GM19468 (cell line): ENCODE measurements at regions not wholly inside any gene's neighbourhood (a gene's known extent, or its start where the extent isn't known, plus 50 kb on each side); places are given as distances from the start of the nearest gene placed in this dataset.

ENCODE experiments used
- ATAC-seq: cut with Tn5 transposase; IDR thresholded peaks from one replicate; pipeline ENCODE4 v1.9.1; 2021; ENCODE audit warnings: mild to moderate bottlenecking, moderate library complexity, moderate number of reproducible peaks; ENCODE audit not compliant: unreplicated experiment; ENCODE audit errors: extremely low read depth

DNA sequence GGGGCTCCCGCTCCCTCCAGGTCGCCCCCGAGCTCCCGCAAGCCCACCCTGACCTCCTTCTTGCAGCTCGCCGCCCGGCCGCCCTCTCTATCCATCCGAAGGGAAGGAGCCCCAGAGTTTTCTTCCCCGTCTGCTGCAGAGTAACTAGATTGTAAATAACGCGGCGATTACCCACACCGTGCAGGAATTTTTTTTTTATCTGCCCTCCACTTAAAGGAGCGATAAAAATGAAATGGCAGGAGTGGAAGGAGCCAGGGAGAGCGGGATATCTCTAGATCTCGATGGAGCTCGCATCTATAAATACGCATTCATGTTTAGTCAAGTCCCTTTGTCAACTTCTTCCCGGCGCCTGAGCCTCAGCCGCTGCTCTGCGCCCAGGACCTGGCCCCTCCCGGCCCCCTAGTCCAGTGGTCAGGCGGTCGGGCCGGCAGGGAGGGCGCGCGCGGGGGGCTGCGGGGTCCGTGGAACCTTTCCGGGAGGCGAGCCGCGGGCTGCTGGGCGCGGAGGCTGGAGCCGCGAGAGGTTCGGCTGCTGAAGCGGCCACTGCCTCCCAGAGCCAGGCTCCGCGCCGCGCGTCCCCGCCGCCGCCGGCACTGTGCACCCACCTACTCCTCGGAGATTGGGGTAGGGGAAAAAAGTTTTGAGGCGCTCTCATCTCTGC lies 386.0 kb downstream of the BCAT1 start:
- no peak for ATAC-seq

DNA sequence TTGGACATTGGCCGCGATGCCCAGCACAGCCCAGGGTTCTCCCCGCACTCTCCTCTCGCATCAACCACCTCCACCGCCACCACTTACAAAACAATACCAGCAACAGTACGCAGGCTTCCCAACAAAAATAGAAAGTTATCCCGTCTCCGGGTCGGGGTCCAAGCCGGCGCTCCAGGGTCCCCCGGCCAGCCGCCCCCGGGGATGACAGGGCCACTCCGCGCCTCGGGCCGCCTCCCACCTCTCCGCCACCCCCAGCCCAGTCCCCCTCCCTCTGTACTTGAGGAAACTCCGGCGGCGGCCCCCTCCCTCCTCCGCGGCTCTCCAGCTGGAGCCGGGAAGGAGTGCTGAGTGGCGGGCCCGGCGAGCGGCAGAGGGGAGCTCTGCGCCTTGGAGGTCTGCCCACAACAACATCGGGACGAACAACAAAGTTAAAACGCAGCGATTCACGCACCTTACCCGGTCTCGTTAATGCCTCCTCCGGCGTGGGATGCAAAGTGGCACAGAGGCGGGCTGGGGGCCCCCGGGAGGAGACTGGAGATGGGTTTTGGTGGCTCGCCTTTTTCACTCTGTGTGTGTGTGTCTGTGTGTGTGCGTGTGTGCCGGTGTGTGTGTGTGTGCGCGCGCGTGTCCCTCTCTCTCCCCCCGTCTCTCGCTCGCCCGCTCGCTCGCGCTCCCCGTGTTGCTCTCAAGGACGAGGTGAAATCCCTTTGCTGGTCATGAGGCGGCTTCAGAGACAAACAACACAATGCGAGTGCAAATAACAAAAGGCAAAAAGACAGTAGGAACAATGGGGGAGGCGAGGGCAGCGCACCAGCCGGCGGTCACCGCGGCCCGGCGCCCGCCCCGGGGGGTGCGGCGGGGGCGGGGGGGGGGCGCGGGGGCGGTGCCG lies 386.8 kb downstream of the BCAT1 start:
- ATAC-seq = no peak

DNA sequence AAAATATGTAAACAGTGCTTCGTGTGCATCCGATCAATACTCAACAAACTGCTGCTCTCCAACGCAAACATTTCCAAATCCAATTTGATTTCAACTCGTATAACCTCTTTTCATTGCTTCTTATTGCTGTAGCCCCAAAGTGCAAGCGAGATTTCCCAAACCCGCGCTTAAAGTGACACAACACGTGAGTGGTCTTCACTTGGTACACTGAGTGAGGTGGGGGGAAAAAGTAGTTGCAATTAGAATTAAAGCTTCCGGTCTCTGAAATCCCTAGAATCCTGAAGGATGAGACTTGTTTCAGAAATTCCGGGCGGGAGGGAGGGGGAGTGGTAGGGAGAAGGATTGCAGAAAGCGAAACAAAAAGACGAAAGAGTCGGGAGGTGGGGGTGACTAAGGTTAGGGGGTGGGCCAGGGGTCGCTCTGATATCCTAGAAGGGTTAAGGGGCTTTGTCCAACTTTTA lies 387.5 kb downstream of the BCAT1 start:
- ATAC-seq = no peak

DNA sequence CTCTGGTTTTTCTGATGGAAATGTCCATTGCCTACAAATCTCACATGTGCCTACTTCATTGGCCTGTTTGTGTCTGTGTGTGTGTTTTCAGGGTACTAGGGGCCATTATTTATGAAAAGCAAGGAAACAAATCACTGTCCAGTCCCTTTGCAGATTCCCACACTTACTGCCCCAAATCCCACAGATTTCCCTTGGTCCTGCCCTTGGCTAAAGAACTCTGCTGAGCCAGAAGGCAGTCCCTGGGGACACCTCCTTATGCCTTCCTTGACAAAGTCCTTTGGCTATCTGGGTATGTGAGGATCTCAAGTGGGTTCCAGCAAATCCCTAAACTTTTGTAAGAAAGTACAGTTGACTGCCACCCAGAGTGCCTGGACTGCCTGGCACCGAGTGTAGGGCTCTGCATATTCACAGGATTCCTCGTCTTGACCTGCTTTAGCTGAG lies 388.1 kb downstream of the BCAT1 start:
- ATAC-seq = no peak

DNA sequence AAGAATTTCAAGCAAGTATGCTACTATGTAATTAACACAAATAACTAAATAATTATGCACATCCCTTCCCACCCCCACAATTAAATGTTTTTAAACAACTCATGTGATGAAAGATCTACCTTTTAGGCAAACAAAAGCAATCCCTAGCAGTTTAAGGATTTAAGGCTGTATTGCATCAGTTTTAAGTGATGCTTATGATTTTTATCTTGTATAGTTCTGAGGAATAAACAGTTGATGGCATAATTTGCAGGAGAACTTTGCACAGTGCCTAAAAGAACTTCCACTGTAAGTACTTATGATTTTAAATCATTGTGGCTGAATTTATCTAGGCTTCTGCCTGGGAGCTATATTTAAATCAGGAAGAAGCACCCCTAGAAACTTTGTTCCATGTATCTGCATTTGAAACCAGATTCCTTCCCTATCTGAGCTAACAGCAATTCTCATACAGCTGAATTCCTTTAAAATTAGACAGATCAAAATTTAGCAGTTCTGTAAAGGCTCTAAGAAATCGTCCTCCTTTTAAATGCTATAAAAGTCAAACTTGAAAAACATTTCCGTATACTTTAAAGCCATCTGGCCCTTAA lies 388.6 kb downstream of the BCAT1 start:
- no peak for ATAC-seq

DNA sequence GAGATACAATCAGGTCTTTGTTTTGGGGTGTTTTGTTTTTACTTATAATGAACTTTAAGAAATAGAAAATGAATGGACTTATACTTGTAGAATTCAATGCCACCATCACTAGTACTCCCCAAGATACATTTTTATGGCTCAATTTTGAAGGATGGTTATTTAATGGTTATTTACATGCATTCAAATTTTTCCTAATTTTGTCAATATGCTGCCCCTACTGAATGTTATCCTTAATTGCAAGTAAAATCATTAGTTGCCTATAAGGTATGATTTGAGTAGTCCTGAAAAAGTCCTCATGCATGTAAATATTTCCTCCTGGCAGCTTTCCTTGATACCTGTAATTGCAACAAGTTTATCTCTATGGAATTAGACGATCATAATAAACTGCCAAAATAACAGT lies 391.2 kb downstream of the BCAT1 start:
- no peak for ATAC-seq

DNA sequence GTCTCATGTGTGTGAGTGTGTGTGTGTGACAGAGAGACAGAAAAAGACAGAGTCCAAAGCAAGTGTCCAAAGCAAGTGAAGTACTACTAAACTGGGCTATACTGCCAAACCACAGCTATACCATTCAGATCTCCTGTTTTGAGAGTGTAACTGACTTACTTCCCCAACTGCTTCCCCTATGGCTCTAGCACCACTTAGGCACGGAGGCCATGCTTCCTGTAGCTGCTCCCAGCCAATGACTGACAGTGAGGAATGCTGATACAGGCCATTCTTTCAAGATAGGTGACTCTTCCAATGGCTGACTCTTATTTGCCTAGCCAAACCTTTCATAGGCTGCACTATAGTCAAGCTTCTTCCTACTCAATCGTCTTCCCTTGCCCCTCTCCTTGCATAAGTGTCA lies 393.2 kb downstream of the BCAT1 start:
- ATAC-seq = no peak

DNA sequence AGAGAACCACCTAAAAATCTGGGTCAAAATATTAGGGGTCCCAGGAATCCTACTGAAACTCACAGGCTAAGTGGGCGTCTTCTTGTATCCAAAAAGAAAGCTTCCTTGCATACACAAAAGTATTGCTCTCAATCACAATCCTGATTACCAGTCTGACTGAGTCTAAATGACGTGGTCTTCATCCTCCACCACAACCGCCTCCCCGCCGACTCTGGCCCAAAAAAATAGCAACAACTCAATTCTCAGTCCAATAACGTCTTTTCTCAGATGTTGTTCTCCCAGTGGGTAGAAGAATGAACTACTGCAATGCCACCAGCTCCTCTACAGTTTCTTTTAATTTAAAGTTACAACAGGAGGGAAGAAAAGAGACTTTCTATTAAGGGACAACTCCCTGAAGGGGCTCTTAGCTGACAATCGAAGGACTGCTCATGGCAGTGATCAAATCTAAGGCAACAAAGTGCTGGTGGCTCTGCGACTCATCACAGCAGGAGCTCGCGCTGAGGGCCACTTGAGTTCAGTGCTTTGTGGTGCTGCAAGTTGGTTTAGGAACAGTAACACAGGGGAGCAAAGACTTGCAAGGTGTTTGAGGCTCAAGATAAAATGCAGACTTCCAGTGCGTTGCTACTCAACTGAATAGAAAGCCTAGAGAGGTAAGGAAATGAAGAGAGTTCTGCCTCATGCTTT lies 394.1 kb downstream of the BCAT1 start:
- ATAC-seq = no peak

DNA sequence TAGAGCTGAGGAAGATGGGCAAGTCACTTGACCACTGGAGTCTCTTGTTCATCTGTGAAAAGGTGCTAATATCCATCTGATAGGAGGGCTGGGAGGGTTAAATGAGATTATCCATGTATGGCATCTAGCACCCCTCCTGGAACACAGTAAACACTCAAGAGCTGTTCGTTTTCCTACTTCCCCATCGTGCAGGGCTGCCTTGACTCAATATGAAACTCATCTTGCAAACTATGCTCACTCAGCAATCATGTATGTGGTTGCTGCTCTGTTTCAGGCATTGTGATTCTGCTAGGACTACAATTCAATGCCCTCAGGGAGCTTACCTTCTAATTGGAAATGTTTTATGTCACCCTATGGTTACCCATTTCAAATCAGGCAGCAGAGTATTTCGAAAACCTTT lies 395.6 kb downstream of the BCAT1 start:
- ATAC-seq = no peak

DNA sequence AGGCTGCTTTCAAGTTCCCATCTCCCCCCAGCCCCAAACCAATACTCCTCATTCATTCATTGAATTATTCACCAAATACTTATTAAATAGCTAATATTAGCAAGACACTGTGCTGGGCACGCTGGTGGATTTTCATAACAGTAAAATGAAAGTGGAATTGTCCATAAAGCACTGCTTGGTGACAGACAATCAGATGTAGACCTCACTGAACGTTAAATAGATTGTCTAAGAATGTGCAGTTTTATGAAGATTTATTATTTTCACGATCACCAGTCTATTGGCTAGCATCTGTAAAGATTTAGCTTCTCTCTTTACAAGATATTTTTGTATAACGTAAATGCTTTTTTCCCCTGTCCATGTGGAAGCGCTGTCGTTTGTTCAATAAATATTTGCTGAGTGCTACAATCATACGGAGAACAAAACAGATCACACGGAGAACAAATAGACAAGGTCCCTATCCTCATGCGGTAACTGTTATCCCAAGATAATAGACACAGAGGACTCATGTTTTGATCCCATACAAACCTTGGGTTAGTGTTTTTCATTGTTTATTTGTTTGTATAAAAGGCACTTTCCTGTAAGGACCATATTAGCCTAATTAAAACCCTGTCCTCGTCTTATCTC lies 397.6 kb downstream of the BCAT1 start:
- ATAC-seq = no peak

DNA sequence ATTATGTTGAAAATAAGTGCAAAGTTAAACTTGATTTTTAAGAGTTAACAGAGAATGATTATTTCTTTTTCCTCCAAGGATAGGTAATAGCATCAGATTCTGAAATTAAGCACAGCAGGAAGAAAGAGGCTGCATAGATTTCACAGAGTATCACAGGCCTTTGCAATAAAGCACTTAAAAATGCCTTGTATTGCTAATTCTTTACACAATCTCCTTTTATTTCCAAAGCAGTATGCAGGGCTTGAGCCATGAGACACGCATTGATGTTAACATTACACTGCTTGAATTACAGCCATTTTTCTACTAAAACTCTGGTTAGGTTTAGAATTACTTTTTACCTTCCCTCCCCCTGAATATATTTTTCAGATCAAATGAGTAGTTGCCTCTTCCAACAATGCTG lies 398.3 kb downstream of the BCAT1 start:
- no peak for ATAC-seq

DNA sequence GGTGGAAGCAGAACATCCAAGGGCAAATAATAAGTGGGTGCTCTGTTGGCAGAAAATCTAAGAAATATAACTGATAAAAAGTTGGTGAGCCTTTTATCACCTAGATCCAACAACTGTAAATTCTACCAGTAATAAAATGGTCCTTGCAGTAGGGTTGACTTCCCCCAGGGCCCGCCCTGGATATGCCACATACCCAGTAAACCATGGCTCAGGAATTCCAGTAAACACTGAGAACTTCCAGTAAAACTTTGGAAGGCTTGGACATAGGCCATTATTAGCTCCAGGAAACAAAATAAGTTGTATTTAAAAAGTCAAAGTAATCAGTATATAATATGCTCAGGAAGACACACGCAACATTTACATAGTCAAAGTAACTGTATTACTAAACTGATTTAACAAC lies 402.2 kb downstream of the BCAT1 start:
- ATAC-seq = no peak

DNA sequence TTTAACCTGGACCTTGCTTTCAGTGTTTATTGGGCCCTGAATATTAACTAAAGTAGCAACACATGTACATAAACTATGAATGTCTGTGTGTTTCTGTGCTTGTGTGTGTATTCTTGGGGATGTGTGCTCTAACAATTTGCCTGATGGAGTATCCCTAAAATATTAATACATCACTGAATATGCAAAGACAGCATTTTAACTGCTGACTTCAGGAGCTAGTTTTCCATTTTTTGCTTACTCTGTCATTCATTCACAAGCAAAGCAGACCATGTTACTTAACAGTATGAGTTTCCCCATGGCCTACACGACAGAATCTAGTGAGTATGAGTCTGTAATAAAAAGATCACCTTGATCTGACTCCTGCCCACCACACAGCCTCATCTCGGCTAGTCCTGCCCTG lies 402.8 kb downstream of the BCAT1 start:
- ATAC-seq = no peak

DNA sequence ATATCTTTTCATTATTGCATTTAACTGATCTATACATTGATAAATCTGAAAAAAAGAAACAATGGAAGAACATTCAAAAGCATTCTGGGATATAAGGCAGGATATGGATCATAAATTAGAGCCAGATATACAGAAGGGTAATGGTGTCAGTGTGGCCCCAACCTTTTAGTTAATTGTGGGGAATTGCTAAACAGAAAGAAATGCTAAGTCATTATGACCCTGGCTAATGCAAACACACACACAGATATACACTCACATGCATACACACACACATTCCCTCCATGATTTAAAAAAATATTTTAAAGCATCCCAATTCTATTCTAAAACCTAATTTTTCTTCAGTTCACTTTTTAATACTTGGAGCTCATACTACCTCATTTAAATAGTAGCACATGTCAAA lies 404.5 kb downstream of the BCAT1 start:
- ATAC-seq = no peak

DNA sequence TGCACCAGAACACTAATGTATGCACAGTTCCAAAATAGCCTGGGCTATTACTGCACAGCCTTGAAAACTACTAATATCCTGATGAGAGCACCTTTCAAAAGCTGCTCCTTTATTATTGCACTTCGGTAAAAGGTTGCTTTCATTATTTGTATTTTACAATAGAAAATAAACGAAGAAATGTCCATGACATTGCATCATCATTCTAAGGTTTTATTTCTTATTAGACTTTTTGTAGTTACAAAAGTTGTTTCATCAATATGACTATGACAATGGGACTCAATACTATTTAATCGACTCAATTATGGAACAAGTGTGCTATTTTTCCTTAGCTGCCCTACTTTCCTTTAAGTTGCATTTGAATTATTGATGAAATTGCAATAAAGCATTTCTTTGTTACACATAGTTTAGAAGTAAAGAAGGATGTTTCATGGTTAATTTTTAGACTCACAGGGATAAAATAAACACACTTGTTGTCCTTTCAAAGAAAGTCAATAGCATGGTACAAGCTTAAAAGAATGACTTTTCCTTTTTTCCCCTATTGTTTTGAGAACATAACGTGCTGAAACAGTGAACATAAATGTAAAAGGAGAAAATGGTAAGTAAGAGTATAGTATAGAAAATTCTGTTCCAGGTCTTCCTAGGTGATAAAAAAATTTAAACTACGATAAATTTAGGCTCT lies 407.6 kb downstream of the BCAT1 start:
- ATAC-seq = no peak

DNA sequence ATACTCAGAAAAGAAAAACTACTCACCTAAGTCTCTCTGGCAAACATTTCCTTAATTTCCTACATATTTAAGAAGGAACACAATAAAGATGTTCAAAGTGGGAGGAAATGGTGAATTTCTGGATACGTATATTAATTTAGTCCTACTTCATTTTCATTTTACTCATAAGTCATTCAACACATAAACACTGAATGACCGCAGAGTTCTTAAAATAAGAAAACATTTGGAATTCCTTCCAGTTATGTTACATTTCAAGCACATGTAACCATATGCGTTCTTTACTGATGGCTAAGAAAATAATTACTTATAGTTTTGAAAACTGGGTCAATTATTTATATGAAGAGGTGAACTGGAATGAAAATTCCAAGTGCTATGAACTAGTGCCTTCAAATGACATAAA lies 409.3 kb downstream of the BCAT1 start:
- ATAC-seq = no peak

DNA sequence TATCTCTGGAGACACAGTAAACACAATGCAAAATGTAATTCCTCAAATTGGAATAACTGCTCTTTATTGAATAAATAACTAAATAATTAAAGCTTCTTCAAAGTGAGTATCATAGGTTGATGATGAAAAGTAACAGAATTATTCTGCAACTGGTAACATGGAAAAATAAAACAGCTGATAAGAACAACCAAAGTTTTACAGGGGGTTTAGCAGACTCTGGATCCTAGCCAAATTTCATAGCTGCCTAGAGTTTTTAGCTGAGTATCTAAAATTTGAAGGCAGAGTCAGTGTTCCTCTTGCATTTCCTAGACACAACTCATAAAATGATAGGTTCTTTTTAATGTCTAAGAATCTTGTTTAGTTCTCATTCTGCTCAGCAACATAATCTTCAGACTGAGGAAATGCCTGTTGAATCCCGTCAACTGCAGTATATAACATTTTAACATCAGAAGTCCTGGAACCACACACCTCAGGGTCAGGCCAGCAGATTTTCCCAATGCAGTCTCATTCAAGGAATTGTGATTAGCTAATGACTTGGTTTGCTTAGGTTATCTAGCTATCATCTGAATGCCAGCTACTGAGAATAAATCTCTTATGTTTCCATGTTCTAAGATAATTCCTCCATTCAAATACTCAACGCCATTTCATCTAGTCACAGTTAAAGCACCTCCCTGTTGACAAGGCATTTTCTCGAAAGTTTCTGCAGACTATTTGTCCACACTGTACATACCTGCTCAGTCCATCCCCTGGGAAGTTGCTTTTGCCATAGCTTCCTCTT lies 411.6 kb downstream of the BCAT1 start:
- ATAC-seq = no peak

DNA sequence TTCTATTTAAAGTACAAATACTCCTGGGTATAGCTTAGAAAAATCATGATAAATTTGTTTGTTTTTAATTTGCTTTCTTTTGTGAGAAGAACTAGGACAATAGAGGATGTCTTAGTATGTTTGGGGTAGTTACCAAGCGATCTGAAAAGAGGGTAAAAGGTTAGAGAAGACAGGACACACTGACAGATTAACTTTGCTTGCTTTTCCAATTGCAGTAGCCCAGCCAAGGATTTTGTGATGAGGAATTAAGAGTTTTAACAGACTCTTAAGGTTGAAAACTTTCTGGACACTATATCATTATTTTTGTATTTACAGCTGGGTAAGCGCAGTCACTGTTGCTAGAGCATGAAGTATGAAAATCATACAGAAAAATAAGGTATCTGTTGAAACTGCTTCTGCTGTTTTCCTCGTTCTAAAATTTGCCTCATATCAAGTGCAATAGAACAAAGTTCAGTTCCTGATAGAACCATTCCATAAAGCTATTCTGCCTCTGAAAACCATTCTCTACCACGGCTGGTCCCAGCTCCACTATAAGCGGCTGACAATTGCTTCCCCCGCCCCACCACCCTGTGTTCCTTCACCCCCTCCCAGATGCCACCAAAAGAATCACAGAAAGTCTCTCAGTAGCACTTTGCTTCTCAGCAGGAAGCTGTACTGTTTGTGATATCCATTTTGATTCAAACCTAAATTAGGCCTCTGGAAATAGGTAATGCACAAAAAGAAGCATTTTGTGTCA lies 413.4 kb downstream of the BCAT1 start:
- ATAC-seq = no peak
